Heart left ventricle (tissue), 16 donors: ENCODE measurements at regions not wholly inside any gene's neighbourhood (a gene's known extent, or its start where the extent isn't known, plus 50 kb on each side); places are given as distances from the start of the nearest gene placed in this dataset.

ENCODE experiments used
- ATAC-seq, 4 donors: fragments of 200-7000 bp; cut with Tn5 transposase; one replicate each; pipeline ENCODE4 v1.9.1; 2020 to 2022; ENCODE audit warnings: moderate library complexity in 4 of 4, mild to moderate bottlenecking in 3 of 4, moderate number of reproducible peaks in 1 of 4
- DNase-seq, 5 donors: peaks; one replicate each; pipeline ENCODE4 v3.0.0-alpha.2; 2020
- H3K27ac ChIP-seq, 12 donors: fragments of 200-600 bp; sonication (generic) in 4 of 12; one replicate each; pipeline versions ENCODE4 v1.5.0 to v1.8.0; 2016 to 2022; ENCODE audit warnings: mild to moderate bottlenecking in 2 of 12
- H3K27me3 ChIP-seq, 9 donors: fragments of 200-600 bp; sonication (generic) in 2 of 9; one replicate each; pipeline versions ENCODE4 v1.5.1 to v1.8.0; 2016 to 2022; ENCODE audit warnings: mild to moderate bottlenecking in 3 of 9
- H3K36me3 ChIP-seq, 9 donors: fragments of 200-600 bp; sonication (generic) in 2 of 9; one replicate each; pipeline versions ENCODE4 v1.5.0 to v1.8.0; 2018 to 2022; ENCODE audit warnings: mild to moderate bottlenecking in 2 of 9
- H3K4me1 ChIP-seq, 12 donors: fragments of 200-600 bp; sonication (generic) in 4 of 12; one replicate each; pipeline versions ENCODE4 v1.5.0 to v1.8.0; 2016 to 2022; ENCODE audit warnings: mild to moderate bottlenecking in 3 of 12
- H3K4me3 ChIP-seq, 12 donors: fragments of 200-600 bp; sonication (generic) in 4 of 12; one replicate each; pipeline versions ENCODE4 v1.5.0 to v1.8.0; 2017 to 2022; ENCODE audit warnings: mild to moderate bottlenecking in 9 of 12, moderate library complexity in 4 of 12
- H3K9me3 ChIP-seq, 12 donors: fragments of 200-600 bp; sonication (generic) in 4 of 12; one replicate each; pipeline versions ENCODE4 v1.5.0 to v1.8.0; 2016 to 2022; ENCODE audit warnings: mild to moderate bottlenecking in 1 of 12
- CTCF ChIP-seq, 12 donors: fragments of 200-600 bp; sonication (generic) in 4 of 12; IDR thresholded peaks; one replicate each; pipeline versions ENCODE4 v1.5.0 to v1.8.0; 2018 to 2022; ENCODE audit warnings: antibody characterized with exemption in 12 of 12, mild to moderate bottlenecking in 5 of 12
- POLR2A ChIP-seq, 2 donors: fragments of 450-650 bp; IDR thresholded peaks; one replicate each; pipeline ENCODE4 v1.6.1; 2017; ENCODE audit warnings: antibody characterized with exemption in 2 of 2, mild to moderate bottlenecking in 2 of 2, moderate library complexity in 2 of 2
- WGBS, 4 donors: extraction: QIAGEN DNeasy Blood & Tissue Kit in 2 of 4; methylation state at CpG; one replicate each; pipeline versions ENCODE4 v1.1.5 to v1.1.7; 2013 to 2018; 5-methylcytosine and 5-hydroxymethylcytosine counted together
- intact Hi-C, 10 donors: fragments of 100-400 bp; cut with DNase I; formaldehyde crosslinking; loops; one replicate each; pipeline versions ENCODE4 v1.11.1 to v1.14.2; 2022
- donor health status: ischemic (EF 13 %, LVEDD 7.1; RV severe dilation, severe dysfunction).
- donor health status: healthy with polysubstance abuse.
- donor health status: DM: no; HTN: yes; CAD: no.
- donor health status: DM: no; HTN: no; CAD: no.
- donor health status: ischemic (EF 25% LVEDD 6.9; RV normal size, moderate dysfunction).
- donor health status: ischemic (EF 25% LVEDD 5.7; RV mildly dilated, moderate dysfunction).
- donor health status: healthy.
- donor health status: DM: yes; HTN: yes; CAD: no.
- donor health status: ischemic (EF 35%, LVEDD 5.7; RV mildly dilated, moderate dysfunction).
- donor health status: nonischemic (EF 11% LVEDD 7.7; RV severe dilation, severe dysfunction).
- donor health status: DM: yes; HTN: yes; CAD: no.
- donor health status: PGD.
- donor health status: ischemic (EF 29% LVEDD 5.4; RV normal size, mild dysfunction).
- donor health status: nonischemic (EF 23%, LVEDD 6.1; RV moderate dilation, normal function).

GRCh38 chr3:117536006-117536405 is 826.4 kb downstream of the TUSC7 start:
- ATAC-seq: no peak
- 82 to 88% (median 85%) methylated on average over 4 of the region's 4 CpGs for WGBS, 4 donors

GRCh38 chr3:117537949-117538348 is 828.4 kb downstream of the TUSC7 start:
- TF ChIP-seq CTCF (IDR thresholded peaks at IDR 0.05) (no peak), POLR2A (IDR thresholded peaks at IDR 0.05) (no peak)
- 89 to 94% (median 90%) methylated on average over 1 of the region's 1 CpG for WGBS, 4 donors
- DNase-seq (no peak), ATAC-seq (no peak)
- H3K27ac ChIP-seq: no peak overlapping the region
- H3K4me3 ChIP-seq: no peak overlapping the region
- no peaks in the 10 kb centered on the region for H3K4me1 ChIP-seq
- intact Hi-C loops: no loop called here
- H3K9me3 ChIP-seq: no peaks in the 10 kb centered on the region
- H3K27me3 ChIP-seq: no peaks in the 10 kb centered on the region
- no peaks in the 10 kb centered on the region for H3K36me3 ChIP-seq

More at GRCh38 chr3:117536006-117536405, 826.4 kb downstream of the TUSC7 start:
- Histone ChIP-seq H3K27me3 (no peaks in the 10 kb centered on the region), H3K27ac (no peak overlapping the region), H3K4me1 (no peaks in the 10 kb centered on the region), H3K4me3 (no peak overlapping the region), H3K36me3 (no peaks in the 10 kb centered on the region), H3K9me3 (no peaks in the 10 kb centered on the region)
- TF ChIP-seq POLR2A (IDR thresholded peaks at IDR 0.05): no peak
- no peak for TF ChIP-seq CTCF (IDR thresholded peaks at IDR 0.05)
- intact Hi-C loops: no loop called here
- DNase-seq: no peak

- DNase-seq: no peak
- Histone ChIP-seq H3K4me3 (no peak overlapping the region), H3K27me3 (no peaks in the 10 kb centered on the region), H3K27ac (no peak overlapping the region), H3K36me3 (no peaks in the 10 kb centered on the region), H3K4me1 (no peaks in the 10 kb centered on the region), H3K9me3 (no peaks in the 10 kb centered on the region)
- 80 to 93% (median 89%) methylated on average over 1 of the region's 1 CpG for WGBS, 4 donors
- ATAC-seq: no peak
- no peak for TF ChIP-seq POLR2A (IDR thresholded peaks at IDR 0.05)
- TF ChIP-seq CTCF (IDR thresholded peaks at IDR 0.05): no peak
- intact Hi-C loops: no loop called here
Observed at GRCh38 chr3:117539729-117540128, 830.1 kb downstream of the TUSC7 start.

- Histone ChIP-seq H3K36me3 (no peaks in the 10 kb centered on the region), H3K27me3 (no peaks in the 10 kb centered on the region), H3K27ac (no peak overlapping the region), H3K9me3 (no peaks in the 10 kb centered on the region), H3K4me3 (no peak overlapping the region), H3K4me1 (no peaks in the 10 kb centered on the region)
- no peak for DNase-seq
- TF ChIP-seq CTCF (IDR thresholded peaks at IDR 0.05): no peak
- no peak for TF ChIP-seq POLR2A (IDR thresholded peaks at IDR 0.05)
- no peak for ATAC-seq
- intact Hi-C loops: no loop called here
- 89 to 95% (median 91%) methylated on average over 1 of the region's 1 CpG for WGBS, 4 donors
Observed at GRCh38 chr3:117540597-117540996, 831.0 kb downstream of the TUSC7 start.
